GM12873 (cell line): ENCODE measurements at regions not wholly inside any gene's neighbourhood (a gene's known extent, or its start where the extent isn't known, plus 50 kb on each side); places are given as distances from the start of the nearest gene placed in this dataset.

Experiments
- TF ChIP-seq, protein P1 (sequence below): IDR thresholded peaks from 2 replicates; pipeline ENCODE4 v1.5.1; 2012; ENCODE audit warnings: low read depth, mild to moderate bottlenecking, moderate library complexity, low read length, control low read depth; ENCODE audit not compliant: insufficient read depth; ENCODE audit errors: missing control alignments

DNA sequence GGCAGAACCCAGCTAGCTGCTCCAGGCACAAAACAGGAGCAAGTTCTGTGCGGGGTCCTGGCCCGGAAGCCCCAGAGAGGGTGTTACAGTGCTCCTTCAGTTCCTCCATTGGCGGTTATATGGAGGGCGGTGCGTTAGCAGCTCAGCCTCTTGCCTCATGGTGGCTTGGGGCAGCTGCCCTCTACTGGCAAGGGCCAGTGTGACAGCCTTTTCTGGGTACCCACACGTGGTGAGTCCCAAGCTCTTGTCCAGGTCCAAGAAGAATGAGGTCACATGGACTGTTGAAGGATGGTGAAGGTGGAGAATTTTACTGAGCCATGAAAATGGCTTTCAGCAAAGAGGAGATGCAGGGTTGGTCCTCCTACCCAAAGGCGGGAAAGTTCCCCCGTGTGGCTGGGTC, 100.5 kb downstream of the WT1 start:
- TF ChIP-seq, protein P1, sequence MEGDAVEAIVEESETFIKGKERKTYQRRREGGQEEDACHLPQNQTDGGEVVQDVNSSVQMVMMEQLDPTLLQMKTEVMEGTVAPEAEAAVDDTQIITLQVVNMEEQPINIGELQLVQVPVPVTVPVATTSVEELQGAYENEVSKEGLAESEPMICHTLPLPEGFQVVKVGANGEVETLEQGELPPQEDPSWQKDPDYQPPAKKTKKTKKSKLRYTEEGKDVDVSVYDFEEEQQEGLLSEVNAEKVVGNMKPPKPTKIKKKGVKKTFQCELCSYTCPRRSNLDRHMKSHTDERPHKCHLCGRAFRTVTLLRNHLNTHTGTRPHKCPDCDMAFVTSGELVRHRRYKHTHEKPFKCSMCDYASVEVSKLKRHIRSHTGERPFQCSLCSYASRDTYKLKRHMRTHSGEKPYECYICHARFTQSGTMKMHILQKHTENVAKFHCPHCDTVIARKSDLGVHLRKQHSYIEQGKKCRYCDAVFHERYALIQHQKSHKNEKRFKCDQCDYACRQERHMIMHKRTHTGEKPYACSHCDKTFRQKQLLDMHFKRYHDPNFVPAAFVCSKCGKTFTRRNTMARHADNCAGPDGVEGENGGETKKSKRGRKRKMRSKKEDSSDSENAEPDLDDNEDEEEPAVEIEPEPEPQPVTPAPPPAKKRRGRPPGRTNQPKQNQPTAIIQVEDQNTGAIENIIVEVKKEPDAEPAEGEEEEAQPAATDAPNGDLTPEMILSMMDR, result peak; percentile 48
